OCI-LY7 (cell line): ENCODE measurements at regions not wholly inside any gene's neighbourhood (a gene's known extent, or its start where the extent isn't known, plus 50 kb on each side); places are given as distances from the start of the nearest gene placed in this dataset.

ENCODE experiments used
- BruUV-seq: library from RNA; stranded (reverse); fragments of 400-500 nt; replicated peaks from 2 replicates; lab custom pipeline; 2021; lab: Mats Ljungman, UMichigan
- CTCF ChIA-PET: fragments of 300-600 bp; sonication (Branson Sonifier 250); formaldehyde crosslinking; loops from one replicate; lab custom pipeline; 2022; ENCODE audit warnings: antibody characterized with exemption; ENCODE audit not compliant: unreplicated experiment; lab: Charles Lee
- POLR2A ChIA-PET: fragments of 300-600 bp; sonication (Branson Sonifier 250); formaldehyde crosslinking; loops from one replicate; lab custom pipeline; 2022; ENCODE audit warnings: antibody characterized with exemption; lab: Charles Lee
- DNase-seq: peaks from one replicate; pipeline ENCODE4 v3.0.0-alpha.2; 2015; ENCODE audit warnings: low spot score
- H2AFZ ChIP-seq: fragments of 200-600 bp; sonication (generic), shearing (Covaris generic); 2 replicates; pipeline ENCODE4 v1.6.1; 2014; ENCODE audit warnings: mild to moderate bottlenecking, antibody characterized with exemption, low read length, moderate library complexity
- H3K27ac ChIP-seq: fragments of 200-600 bp; sonication (generic); 2 replicates; pipeline ENCODE4 v1.5.1; 2014; ENCODE audit warnings: mixed run types, low read depth, mild to moderate bottlenecking, moderate library complexity, low read length, inconsistent platforms; ENCODE audit not compliant: poor library complexity, severe bottlenecking
- H3K36me3 ChIP-seq: fragments of 200-600 bp; sonication (generic); 2 replicates; pipeline ENCODE4 v1.6.1; 2014; ENCODE audit warnings: mild to moderate bottlenecking, antibody characterized with exemption, low read length, moderate library complexity, mixed read lengths; ENCODE audit not compliant: insufficient read depth
- H3K4me1 ChIP-seq: fragments of 200-600 bp; sonication (generic); 2 replicates; pipeline ENCODE4 v1.5.1; 2014; ENCODE audit warnings: mild to moderate bottlenecking, low read length; ENCODE audit not compliant: insufficient read depth, poor library complexity, severe bottlenecking
- H3K4me2 ChIP-seq: fragments of 200-600 bp; sonication (generic); 2 replicates; pipeline ENCODE4 v1.6.1; 2014; ENCODE audit warnings: mild to moderate bottlenecking, low read length
- H3K4me3 ChIP-seq: fragments of 200-600 bp; sonication (generic); 2 replicates; pipeline ENCODE4 v1.5.1; 2014; ENCODE audit warnings: mild to moderate bottlenecking, low read depth, low read length; ENCODE audit not compliant: poor library complexity, severe bottlenecking
- H3K79me2 ChIP-seq: fragments of 200-600 bp; sonication (generic); 2 replicates; pipeline ENCODE4 v1.6.1; 2016; ENCODE audit warnings: low read depth, mild to moderate bottlenecking, low read length, moderate library complexity, mixed read lengths; ENCODE audit not compliant: insufficient read depth
- H3K9me2 ChIP-seq: fragments of 200-600 bp; sonication (generic); 2 replicates; pipeline ENCODE4 v1.6.1; 2016; ENCODE audit warnings: mild to moderate bottlenecking, low read length, mixed read lengths; ENCODE audit not compliant: insufficient read depth
- H3K9me3 ChIP-seq: fragments of 200-600 bp; sonication (generic); 2 replicates; pipeline ENCODE4 v1.6.1; 2014; ENCODE audit warnings: mild to moderate bottlenecking, mixed run types, low read length, mixed read lengths
- H4K20me1 ChIP-seq: fragments of 200-600 bp; sonication (generic); 2 replicates; pipeline ENCODE4 v1.6.1; 2014; ENCODE audit warnings: mild to moderate bottlenecking, antibody characterized with exemption, low read length, moderate library complexity, mixed read lengths; ENCODE audit not compliant: insufficient read depth
- CTCF ChIP-seq: fragments of 200-600 bp; sonication (generic); conservative IDR thresholded peaks from 2 replicates; pipeline ENCODE4 v1.5.1; 2014; ENCODE audit warnings: mild to moderate bottlenecking, antibody characterized with exemption, low read length, moderate library complexity, mixed read lengths
- EZH2phosphoT487 ChIP-seq: fragments of 200-600 bp; sonication (generic); IDR thresholded peaks from 2 replicates; pipeline ENCODE4 v1.6.1; 2018; ENCODE audit warnings: low read depth, borderline replicate concordance, mild to moderate bottlenecking, mixed run types, antibody characterized with exemption, low read length, moderate library complexity, mixed read lengths
- intact Hi-C: fragments of 100-400 bp; cut with micrococcal nuclease; formaldehyde crosslinking; loops from one replicate; pipeline ENCODE4 v1.10.0; 2022; ENCODE audit not compliant: unreplicated experiment

- intact Hi-C loops: no loop called here
- Histone ChIP-seq H3K27ac (no peak overlapping the region), H3K4me1 (no peaks in the 10 kb centered on the region), H3K4me2 (no peak overlapping the region), H2AFZ (no peak overlapping the region), H3K36me3 (no peaks in the 10 kb centered on the region), H4K20me1 (no peaks in the 10 kb centered on the region), H3K4me3 (no peak overlapping the region), H3K79me2 (no peaks in the 10 kb centered on the region), H3K9me3 (no peaks in the 10 kb centered on the region), H3K9me2 (no peaks in the 10 kb centered on the region)
- ChIA-PET CTCF (no interaction called here), POLR2A (no interaction called here)
- no peak for DNase-seq
- TF ChIP-seq EZH2phosphoT487 (no peak), CTCF (no peak)
- BruUV-seq: no TSS peak
These were observed 189.9 kb upstream of the CXCL12 start for GRCh38 chr10:44574596-44575480.

GRCh38 chr10:44575601-44576380 is 190.9 kb upstream of the CXCL12 start:
- POLR2A ChIA-PET: no interaction called here
- Histone ChIP-seq H3K36me3 (no peaks in the 10 kb centered on the region), H3K4me3 (no peak overlapping the region), H4K20me1 (no peaks in the 10 kb centered on the region), H3K4me1 (no peaks in the 10 kb centered on the region), H3K27ac (no peak overlapping the region), H3K79me2 (no peaks in the 10 kb centered on the region), H3K4me2 (no peak overlapping the region), H2AFZ (no peak overlapping the region), H3K9me2 (no peaks in the 10 kb centered on the region), H3K9me3 (no peaks in the 10 kb centered on the region)
- TF ChIP-seq CTCF: no peak
- TF ChIP-seq EZH2phosphoT487: no peak
- no TSS peak for BruUV-seq
- DNase-seq: no peak
- intact Hi-C loops: no loop called here
- CTCF ChIA-PET: no interaction called here
